GM12891 (cell line): ENCODE measurements at regions not wholly inside any gene's neighbourhood (a gene's known extent, or its start where the extent isn't known, plus 50 kb on each side); places are given as distances from the start of the nearest gene placed in this dataset.

Experiments
- POLR2A ChIP-seq: IDR thresholded peaks from 2 replicates; pipeline ENCODE4 v1.6.1; 2011; ENCODE audit warnings: low read depth, low read length, control low read depth
- POLR2AphosphoS5 ChIP-seq: IDR thresholded peaks from 2 replicates; pipeline ENCODE4 v1.6.1; 2011; ENCODE audit warnings: low read depth, low read length, control low read depth
- SPI1 ChIP-seq: IDR thresholded peaks from 2 replicates; pipeline ENCODE4 v1.6.1; 2011; ENCODE audit warnings: low read depth, low read length, control low read depth

DNA sequence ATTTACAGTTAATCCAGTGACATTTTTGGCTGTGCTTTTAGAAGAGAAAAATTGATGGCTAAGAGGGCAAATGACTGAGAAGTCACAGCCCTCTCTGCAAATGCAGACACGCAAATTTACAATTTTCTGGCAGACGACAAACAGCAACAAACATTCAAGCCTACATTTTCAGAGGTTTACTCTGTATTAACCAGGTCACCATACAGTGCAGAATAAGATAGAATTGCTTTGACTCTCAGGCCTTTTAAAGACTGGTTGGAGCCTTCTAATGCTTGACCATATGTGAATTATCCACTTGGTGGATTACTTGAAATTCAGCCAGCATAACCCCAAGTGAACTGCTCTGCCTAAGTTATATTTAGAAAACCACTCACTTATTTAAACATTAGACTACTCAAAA is 65.5 kb upstream of the FOXN2 start:
- TF ChIP-seq POLR2A, result no peak
- TF ChIP-seq POLR2AphosphoS5, result no peak
- no peak for TF ChIP-seq SPI1
